DOHH2 (cell line): ENCODE measurements at regions not wholly inside any gene's neighbourhood (a gene's known extent, or its start where the extent isn't known, plus 50 kb on each side); places are given as distances from the start of the nearest gene placed in this dataset.

Experiments
- EZH2phosphoT487 ChIP-seq: fragments of 200-600 bp; sonication (generic); IDR thresholded peaks from 2 replicates; pipeline ENCODE4 v1.6.1; 2017; ENCODE audit warnings: borderline replicate concordance, mild to moderate bottlenecking, antibody characterized with exemption, low read length, moderate library complexity, mixed read lengths
- TF ChIP-seq, protein P1 (sequence below): fragments of 200-600 bp; sonication (generic); IDR thresholded peaks from one replicate; pipeline ENCODE4 v1.5.1; 2014; ENCODE audit warnings: antibody characterized with exemption, mild to moderate bottlenecking, low read depth, low read length; ENCODE audit not compliant: poor library complexity, severe bottlenecking

DNA sequence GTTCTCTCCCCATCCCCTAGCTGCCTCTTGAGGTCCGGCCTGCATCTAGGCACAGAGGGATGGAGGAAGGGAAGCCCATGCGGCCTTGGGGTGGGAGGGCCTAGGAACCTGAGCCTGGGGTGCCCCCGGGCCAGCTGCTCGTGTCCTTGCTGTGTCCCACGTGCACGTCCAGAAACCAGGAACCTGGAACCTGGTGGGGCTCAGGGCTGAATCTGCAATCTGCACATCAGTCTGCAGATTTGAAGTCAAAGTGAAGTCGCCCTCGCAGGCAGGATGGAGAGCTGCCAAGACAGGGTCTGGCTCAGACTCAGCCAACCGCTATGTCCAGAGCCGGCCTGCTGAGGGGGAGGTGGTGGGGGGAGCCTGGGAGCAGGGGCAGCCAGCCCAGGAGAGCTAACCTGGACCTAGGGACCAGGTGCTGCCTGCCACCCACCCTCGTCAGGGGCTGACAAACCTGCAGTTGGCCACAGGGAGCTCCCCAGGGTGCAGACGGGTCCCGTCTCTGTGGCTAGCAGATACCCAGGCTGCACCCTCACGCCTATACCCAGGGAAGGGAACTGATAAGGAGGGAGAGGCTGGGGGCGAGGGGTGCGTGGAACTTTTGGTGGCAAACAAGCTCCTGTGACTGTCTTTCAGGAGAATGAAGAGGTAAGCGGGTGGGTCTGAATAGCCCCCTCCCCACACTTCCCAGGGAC, 103.5 kb upstream of the SIMC1 start:
- TF ChIP-seq, protein P1, sequence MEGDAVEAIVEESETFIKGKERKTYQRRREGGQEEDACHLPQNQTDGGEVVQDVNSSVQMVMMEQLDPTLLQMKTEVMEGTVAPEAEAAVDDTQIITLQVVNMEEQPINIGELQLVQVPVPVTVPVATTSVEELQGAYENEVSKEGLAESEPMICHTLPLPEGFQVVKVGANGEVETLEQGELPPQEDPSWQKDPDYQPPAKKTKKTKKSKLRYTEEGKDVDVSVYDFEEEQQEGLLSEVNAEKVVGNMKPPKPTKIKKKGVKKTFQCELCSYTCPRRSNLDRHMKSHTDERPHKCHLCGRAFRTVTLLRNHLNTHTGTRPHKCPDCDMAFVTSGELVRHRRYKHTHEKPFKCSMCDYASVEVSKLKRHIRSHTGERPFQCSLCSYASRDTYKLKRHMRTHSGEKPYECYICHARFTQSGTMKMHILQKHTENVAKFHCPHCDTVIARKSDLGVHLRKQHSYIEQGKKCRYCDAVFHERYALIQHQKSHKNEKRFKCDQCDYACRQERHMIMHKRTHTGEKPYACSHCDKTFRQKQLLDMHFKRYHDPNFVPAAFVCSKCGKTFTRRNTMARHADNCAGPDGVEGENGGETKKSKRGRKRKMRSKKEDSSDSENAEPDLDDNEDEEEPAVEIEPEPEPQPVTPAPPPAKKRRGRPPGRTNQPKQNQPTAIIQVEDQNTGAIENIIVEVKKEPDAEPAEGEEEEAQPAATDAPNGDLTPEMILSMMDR, result no peak
- TF ChIP-seq EZH2phosphoT487, result no peak
